ENCODE measurements at regions not wholly inside any gene's neighbourhood (a gene's known extent, or its start where the extent isn't known, plus 50 kb on each side); places are given as distances from the start of the nearest gene placed in this dataset.
"Not testable (repeated sequence)": the region's sequence is repeated elsewhere in the genome, so short reads cannot be mapped to it uniquely, and the experiment has no call there.

- DNase-seq (ENCODE audit: low spot score) = no peak
- intact Hi-C loops (cut with DNase I) = loop anchor here in 1 of 2 donors (10.0 kb wide), 1 partner anchor 369 kb away; no protein-coding TSS in a partner anchor
These were observed 144.0 kb downstream of the RBMX2 start for GRCh38 chrX:130545796-130546195.

GRCh38 chrX:130549382-130549781 lies 147.6 kb downstream of the RBMX2 start:
- intact Hi-C loops (cut with DNase I) = loop anchor here in 1 of 2 donors (10.0 kb wide), 1 partner anchor 365 kb away; no protein-coding TSS in a partner anchor
- not testable (repeated sequence) for DNase-seq (ENCODE audit: low spot score)

- no peak for DNase-seq (ENCODE audit: low spot score)
- intact Hi-C loops (cut with DNase I) = no loop called here
These were observed 148.6 kb downstream of the RBMX2 start for GRCh38 chrX:130550351-130550750.

GRCh38 chrX:130552444-130553073 lies 150.8 kb downstream of the RBMX2 start:
- no peak for DNase-seq (ENCODE audit: low spot score)
- intact Hi-C loops (cut with DNase I) = no loop called here

GRCh38 chrX:130555341-130555740 lies 153.6 kb downstream of the RBMX2 start:
- intact Hi-C loops (cut with DNase I) = no loop called here
- DNase-seq (ENCODE audit: low spot score) = no peak

GRCh38 chrX:130555757-130556156 lies 154.0 kb downstream of the RBMX2 start:
- intact Hi-C loops (cut with DNase I) = no loop called here

GRCh38 chrX:130556951-130557350 lies 155.2 kb downstream of the RBMX2 start:
- DNase-seq (ENCODE audit: low spot score) = no peak
- intact Hi-C loops (cut with DNase I) = no loop called here

More at GRCh38 chrX:130555757-130556156, 154.0 kb downstream of the RBMX2 start:
- DNase-seq (ENCODE audit: low spot score) = no peak

GRCh38 chrX:130560544-130560943 lies 158.8 kb downstream of the RBMX2 start:
- intact Hi-C loops (cut with DNase I) = no loop called here
- no peak for DNase-seq (ENCODE audit: low spot score)

- intact Hi-C loops (cut with DNase I) = no loop called here
- no peak for DNase-seq (ENCODE audit: low spot score)
These were observed 160.1 kb downstream of the RBMX2 start for GRCh38 chrX:130561930-130562329.

- intact Hi-C loops (cut with DNase I) = no loop called here
- no peak for DNase-seq (ENCODE audit: low spot score)
These were observed 161.7 kb downstream of the RBMX2 start for GRCh38 chrX:130563476-130563875.

GRCh38 chrX:130566028-130566683 lies 164.4 kb downstream of the RBMX2 start:
- intact Hi-C loops (cut with DNase I) = no loop called here

GRCh38 chrX:130573030-130573429 lies 171.2 kb downstream of the RBMX2 start:
- intact Hi-C loops (cut with DNase I); DNase-seq (ENCODE audit: low spot score): not testable (repeated sequence)

More at GRCh38 chrX:130566028-130566683, 164.4 kb downstream of the RBMX2 start:
- DNase-seq (ENCODE audit: low spot score) = no peak

Measured in posterior vena cava (tissue), 2 donors.